Renal cortex interstitium (tissue), 11 donors: ENCODE measurements at regions not wholly inside any gene's neighbourhood (a gene's known extent, or its start where the extent isn't known, plus 50 kb on each side); places are given as distances from the start of the nearest gene placed in this dataset.

Experiments used
- DNase-seq, 11 donors: peaks; one replicate each; pipeline ENCODE4 v3.0.0-alpha.2; 2013; ENCODE audit warnings: low read depth in 9 of 11, low spot score in 4 of 11; ENCODE audit errors: extremely low read depth in 1 of 11

- no peak for DNase-seq
Observed at GRCh38 chr2:180753809-180754761, 226.3 kb upstream of the UBE2E3 start.

- no peak for DNase-seq
Observed at GRCh38 chr2:180751306-180751920, 229.0 kb upstream of the UBE2E3 start.

- DNase-seq: no peak
Observed at GRCh38 chr2:180747728-180748127, 232.7 kb upstream of the UBE2E3 start.

GRCh38 chr2:180743401-180743800 is 237.0 kb upstream of the UBE2E3 start:
- no peak for DNase-seq

GRCh38 chr2:180742801-180743200 is 237.6 kb upstream of the UBE2E3 start:
- no peak for DNase-seq

GRCh38 chr2:180739070-180739469 is 241.3 kb upstream of the UBE2E3 start:
- DNase-seq: no peak

GRCh38 chr2:180735799-180736198 is 244.6 kb upstream of the UBE2E3 start:
- no peak for DNase-seq

GRCh38 chr2:180734382-180734781 is 246.0 kb upstream of the UBE2E3 start:
- DNase-seq: no peak

GRCh38 chr2:180733330-180733729 is 247.1 kb upstream of the UBE2E3 start:
- no peak for DNase-seq

GRCh38 chr2:180732337-180732736 is 248.1 kb upstream of the UBE2E3 start:
- no peak for DNase-seq

- no peak for DNase-seq
Observed at GRCh38 chr2:180730976-180731375, 249.4 kb upstream of the UBE2E3 start.

- no peak for DNase-seq
Observed at GRCh38 chr2:180728928-180729559, 251.4 kb upstream of the UBE2E3 start.

- no peak for DNase-seq
Observed at GRCh38 chr2:180723712-180724111, 256.7 kb upstream of the UBE2E3 start.

- DNase-seq: no peak
Observed at GRCh38 chr2:180722551-180723239, 257.7 kb upstream of the UBE2E3 start.

GRCh38 chr2:180720829-180721228 is 259.6 kb upstream of the UBE2E3 start:
- no peak for DNase-seq

- no peak for DNase-seq
Observed at GRCh38 chr2:180717588-180717987, 262.8 kb upstream of the UBE2E3 start.

GRCh38 chr2:180716186-180717180 is 263.9 kb upstream of the UBE2E3 start:
- DNase-seq: no peak

GRCh38 chr2:180715044-180715443 is 265.4 kb upstream of the UBE2E3 start:
- DNase-seq: no peak
